Sigmoid colon (tissue), 6 donors: ENCODE measurements at regions not wholly inside any gene's neighbourhood (a gene's known extent, or its start where the extent isn't known, plus 50 kb on each side); places are given as distances from the start of the nearest gene placed in this dataset.
"Not testable (repeated sequence)": the region's sequence is repeated elsewhere in the genome, so short reads cannot be mapped to it uniquely, and the experiment has no call there.

Source experiments
- DNase-seq: peaks from one replicate; pipeline ENCODE4 v3.0.0-alpha.2; 2019
- H3K27ac ChIP-seq, 4 donors: fragments of 200-600 bp; sonication (generic); one replicate each; pipeline ENCODE4 v1.5.1; 2016 to 2019; ENCODE audit warnings: mild to moderate bottlenecking in 1 of 4
- H3K27me3 ChIP-seq, 3 donors: fragments of 200-600 bp; sonication (generic); one replicate each; pipeline ENCODE4 v1.5.1; 2019; ENCODE audit warnings: mild to moderate bottlenecking in 1 of 3
- H3K36me3 ChIP-seq, 4 donors: fragments of 200-600 bp; sonication (generic); one replicate each; pipeline ENCODE4 v1.5.1; 2016 to 2019
- H3K4me1 ChIP-seq, 4 donors: fragments of 200-600 bp; sonication (generic); one replicate each; pipeline ENCODE4 v1.5.1; 2017 to 2019
- H3K4me3 ChIP-seq, 4 donors: fragments of 200-600 bp; sonication (generic); one replicate each; pipeline ENCODE4 v1.5.1; 2017 to 2019; ENCODE audit warnings: mild to moderate bottlenecking in 2 of 4, moderate library complexity in 1 of 4
- H3K9me3 ChIP-seq, 4 donors: fragments of 200-600 bp in 3 of 4; sonication (generic) in 3 of 4; one replicate each; pipeline versions ENCODE4 v1.5.1 to v1.6.1; 2013 to 2019
- EP300 ChIP-seq, 4 donors: sonication (generic); formaldehyde crosslinking; IDR thresholded peaks; one replicate each; pipeline ENCODE4 v1.6.1; 2017; ENCODE audit warnings: antibody characterized with exemption in 4 of 4
- POLR2A ChIP-seq, 2 donors: fragments of 450-650 bp; IDR thresholded peaks; one replicate each; pipeline ENCODE4 v1.6.1; 2016; ENCODE audit warnings: antibody characterized with exemption in 2 of 2, mild to moderate bottlenecking in 2 of 2, moderate library complexity in 2 of 2
- POLR2AphosphoS5 ChIP-seq, 4 donors: sonication (generic); formaldehyde crosslinking; IDR thresholded peaks; one replicate each; pipeline ENCODE4 v1.6.1; 2017; ENCODE audit warnings: antibody characterized with exemption in 4 of 4
- WGBS, 2 donors: extraction: QIAGEN DNeasy Blood & Tissue Kit; methylation state at CpG; one replicate each; pipeline ENCODE4 v1.1.7; 2013; 5-methylcytosine and 5-hydroxymethylcytosine counted together
- intact Hi-C: fragments of 100-400 bp; cut with DNase I; formaldehyde crosslinking; loops from one replicate; pipeline ENCODE4 v1.15.1; 2023
- TF ChIP-seq, protein P1 (sequence below), 4 experiments: fragments of 450-650 bp in 3 of 4; fragments of 200-600 bp in 1 of 4; IDR thresholded peaks; one replicate each; pipeline ENCODE4 v1.5.1; 2016 to 2019; ENCODE audit warnings: antibody characterized with exemption in 4 of 4, mild to moderate bottlenecking in 3 of 4, moderate library complexity in 2 of 4
- donor health status: healthy with polysubstance abuse.
- donor health status: healthy.

- no peaks in the 10 kb centered on the region for H3K27me3 ChIP-seq
- no peak overlapping the region for H3K27ac ChIP-seq
- WGBS, 2 donors = 90% methylated on average over 6 of the region's 6 CpGs
Measured at GRCh38 chr15:26119322-26119721, 256.2 kb upstream of the ATP10A start.

DNA sequence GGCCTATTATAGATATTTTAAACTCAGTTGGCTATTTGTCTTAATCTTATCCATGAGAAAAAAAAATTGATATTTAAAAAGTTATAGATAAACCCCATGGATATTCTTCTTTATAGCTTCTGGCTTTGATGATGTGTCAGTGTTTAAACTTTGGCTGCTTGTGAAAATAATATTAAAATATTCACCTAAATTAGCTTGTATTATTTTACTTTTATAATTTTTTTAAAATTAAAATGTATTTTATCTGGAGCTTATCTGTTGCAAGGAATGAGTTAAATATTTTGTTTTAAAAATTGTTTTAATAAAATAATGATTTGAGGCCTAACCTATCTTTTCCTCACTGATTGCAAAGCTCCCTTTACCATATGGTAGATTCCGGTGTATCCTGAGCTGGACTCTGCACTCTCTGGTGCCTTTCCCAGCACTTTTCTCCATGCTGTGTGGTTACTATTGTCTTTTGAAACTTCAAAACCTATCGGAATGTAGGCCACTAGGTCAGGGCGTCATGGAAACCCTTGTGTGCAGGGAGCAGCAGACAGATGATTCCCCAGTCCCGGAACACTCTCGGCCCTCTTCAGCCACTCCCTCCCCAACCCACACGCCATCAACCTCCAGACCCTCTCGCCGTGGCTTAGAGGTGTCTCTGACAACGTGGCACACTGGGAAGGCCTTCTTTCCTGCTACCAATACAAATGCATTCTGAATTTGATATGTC, 252.3 kb upstream of the ATP10A start:
- Histone ChIP-seq H3K27me3 (no peaks in the 10 kb centered on the region), H3K4me3 (no peak overlapping the region), H3K27ac (no peak overlapping the region), H3K36me3 (no peaks in the 10 kb centered on the region), H3K9me3 (no peaks in the 10 kb centered on the region), H3K4me1 (no peaks in the 10 kb centered on the region)
- DNase-seq = no peak
- WGBS, 2 donors = 68 to 72% methylated on average over 9 of the region's 9 CpGs
- TF ChIP-seq POLR2AphosphoS5 (IDR thresholded peaks at IDR 0.05) = no peak
- no peak for TF ChIP-seq EP300 (IDR thresholded peaks at IDR 0.05)
- TF ChIP-seq, protein P1, sequence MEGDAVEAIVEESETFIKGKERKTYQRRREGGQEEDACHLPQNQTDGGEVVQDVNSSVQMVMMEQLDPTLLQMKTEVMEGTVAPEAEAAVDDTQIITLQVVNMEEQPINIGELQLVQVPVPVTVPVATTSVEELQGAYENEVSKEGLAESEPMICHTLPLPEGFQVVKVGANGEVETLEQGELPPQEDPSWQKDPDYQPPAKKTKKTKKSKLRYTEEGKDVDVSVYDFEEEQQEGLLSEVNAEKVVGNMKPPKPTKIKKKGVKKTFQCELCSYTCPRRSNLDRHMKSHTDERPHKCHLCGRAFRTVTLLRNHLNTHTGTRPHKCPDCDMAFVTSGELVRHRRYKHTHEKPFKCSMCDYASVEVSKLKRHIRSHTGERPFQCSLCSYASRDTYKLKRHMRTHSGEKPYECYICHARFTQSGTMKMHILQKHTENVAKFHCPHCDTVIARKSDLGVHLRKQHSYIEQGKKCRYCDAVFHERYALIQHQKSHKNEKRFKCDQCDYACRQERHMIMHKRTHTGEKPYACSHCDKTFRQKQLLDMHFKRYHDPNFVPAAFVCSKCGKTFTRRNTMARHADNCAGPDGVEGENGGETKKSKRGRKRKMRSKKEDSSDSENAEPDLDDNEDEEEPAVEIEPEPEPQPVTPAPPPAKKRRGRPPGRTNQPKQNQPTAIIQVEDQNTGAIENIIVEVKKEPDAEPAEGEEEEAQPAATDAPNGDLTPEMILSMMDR (IDR thresholded peaks at IDR 0.05) = no peak
- TF ChIP-seq POLR2A (IDR thresholded peaks at IDR 0.05) = no peak
- intact Hi-C loops = no loop called here

More at GRCh38 chr15:26119322-26119721, 256.2 kb upstream of the ATP10A start:
- Histone ChIP-seq H3K4me3 (no peak overlapping the region), H3K4me1 (no peaks in the 10 kb centered on the region), H3K36me3 (no peaks in the 10 kb centered on the region), H3K9me3 (no peaks in the 10 kb centered on the region)
- intact Hi-C loops = no loop called here
- DNase-seq = no peak
- TF ChIP-seq EP300 (IDR thresholded peaks at IDR 0.05) (no peak), POLR2A (IDR thresholded peaks at IDR 0.05) (no peak), POLR2AphosphoS5 (IDR thresholded peaks at IDR 0.05) (no peak)
- TF ChIP-seq, protein P1 (IDR thresholded peaks at IDR 0.05) = no peak

DNA sequence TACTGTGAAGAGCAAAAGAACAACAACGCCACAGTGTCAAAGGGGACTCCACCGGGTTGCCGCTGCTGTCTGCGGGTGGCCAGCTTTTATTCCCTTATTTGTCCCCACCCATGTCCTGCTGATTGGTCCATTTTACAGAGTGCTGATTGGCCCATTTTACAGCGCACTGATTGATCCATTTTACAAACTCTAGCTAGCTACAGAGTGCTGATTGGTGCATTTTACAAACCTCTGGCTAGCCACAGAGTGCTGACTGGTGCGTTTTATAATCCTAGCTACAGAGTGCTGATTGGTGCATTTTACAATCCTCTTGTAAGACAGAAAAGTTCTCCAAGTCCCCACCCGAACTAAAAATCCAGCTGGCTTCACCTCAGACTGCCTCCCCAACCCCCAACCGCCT, 251.0 kb upstream of the ATP10A start:
- H3K4me1 ChIP-seq, H3K4me3 ChIP-seq, DNase-seq, H3K27ac ChIP-seq, intact Hi-C loops, H3K27me3 ChIP-seq, H3K36me3 ChIP-seq, H3K9me3 ChIP-seq: not testable (repeated sequence)
- WGBS, 2 donors = 78% methylated on average over 8 of the region's 8 CpGs

- Histone ChIP-seq H3K27me3 (no peaks in the 10 kb centered on the region), H3K36me3 (no peaks in the 10 kb centered on the region), H3K27ac (no peak overlapping the region), H3K9me3 (no peaks in the 10 kb centered on the region), H3K4me1 (no peaks in the 10 kb centered on the region), H3K4me3 (no peak overlapping the region)
- intact Hi-C loops = no loop called here
- no peak for DNase-seq
- TF ChIP-seq, protein P1 (IDR thresholded peaks at IDR 0.05) = no peak
- no peak for TF ChIP-seq POLR2AphosphoS5 (IDR thresholded peaks at IDR 0.05)
- WGBS, 2 donors = 85 to 86% methylated on average over 10 of the region's 10 CpGs
Measured at GRCh38 chr15:26113296-26113695, 250.2 kb upstream of the ATP10A start.

GRCh38 chr15:26109203-26109602, 246.1 kb upstream of the ATP10A start:
- Histone ChIP-seq H3K27me3 (no peaks in the 10 kb centered on the region), H3K27ac (no peak overlapping the region), H3K4me3 (no peak overlapping the region), H3K4me1 (no peaks in the 10 kb centered on the region), H3K9me3 (no peaks in the 10 kb centered on the region), H3K36me3 (no peaks in the 10 kb centered on the region)
- WGBS, 2 donors = 80 to 83% methylated on average over 4 of the region's 4 CpGs
- TF ChIP-seq POLR2AphosphoS5 (IDR thresholded peaks at IDR 0.05) (no peak), POLR2A (IDR thresholded peaks at IDR 0.05) (no peak), EP300 (IDR thresholded peaks at IDR 0.05) (no peak)
- TF ChIP-seq, protein P1 (IDR thresholded peaks at IDR 0.05) = no peak
- no peak for DNase-seq
- intact Hi-C loops = no loop called here
